SK-N-SH treated with all-trans-retinoic acid at 6 μM for 48 hours (cell line): ENCODE measurements at regions not wholly inside any gene's neighbourhood (a gene's known extent, or its start where the extent isn't known, plus 50 kb on each side); places are given as distances from the start of the nearest gene placed in this dataset.

Experiments
- ARNTL ChIP-seq: fragments of 450-650 bp; formaldehyde crosslinking; IDR thresholded peaks from 2 replicates; pipeline ENCODE4 v1.5.0; 2020; ENCODE audit warnings: low read depth, mild to moderate bottlenecking, moderate library complexity, borderline replicate concordance
- BACH2 ChIP-seq: fragments of 250-450 bp; sonication (Bioruptor Pico); IDR thresholded peaks from 2 replicates; pipeline ENCODE4 v1.9.0; 2021; ENCODE audit warnings: mild to moderate bottlenecking, borderline replicate concordance
- PATZ1 ChIP-seq: fragments of 250-450 bp; sonication (Bioruptor Pico); IDR thresholded peaks from 2 replicates; pipeline ENCODE4 v1.8.0; 2020; ENCODE audit warnings: mild to moderate bottlenecking, moderate library complexity, borderline replicate concordance
- PPARA ChIP-seq: fragments of 250-450 bp; sonication (Bioruptor Pico); IDR thresholded peaks from 2 replicates; pipeline ENCODE4 v1.5.0; 2020; ENCODE audit warnings: mild to moderate bottlenecking, borderline replicate concordance
- RARB ChIP-seq: fragments of 250-450 bp; sonication (Bioruptor Pico); IDR thresholded peaks from 2 replicates; pipeline ENCODE4 v1.8.0; 2021; ENCODE audit warnings: mild to moderate bottlenecking, moderate library complexity
- ZC3H10 ChIP-seq: fragments of 250-450 bp; sonication (Bioruptor Pico); IDR thresholded peaks from 2 replicates; pipeline ENCODE4 v1.5.1; 2021; ENCODE audit warnings: mild to moderate bottlenecking, moderate library complexity
- ZFP3 ChIP-seq: fragments of 250-450 bp; sonication (Bioruptor Pico); IDR thresholded peaks from 2 replicates; pipeline ENCODE4 v1.5.0; 2020; ENCODE audit warnings: mild to moderate bottlenecking, moderate library complexity
- TF ChIP-seq, protein P1 (sequence below): fragments of 250-450 bp; sonication (Bioruptor Pico); IDR thresholded peaks from 2 replicates; pipeline ENCODE4 v1.5.1; 2021; ENCODE audit warnings: mild to moderate bottlenecking, moderate library complexity

DNA sequence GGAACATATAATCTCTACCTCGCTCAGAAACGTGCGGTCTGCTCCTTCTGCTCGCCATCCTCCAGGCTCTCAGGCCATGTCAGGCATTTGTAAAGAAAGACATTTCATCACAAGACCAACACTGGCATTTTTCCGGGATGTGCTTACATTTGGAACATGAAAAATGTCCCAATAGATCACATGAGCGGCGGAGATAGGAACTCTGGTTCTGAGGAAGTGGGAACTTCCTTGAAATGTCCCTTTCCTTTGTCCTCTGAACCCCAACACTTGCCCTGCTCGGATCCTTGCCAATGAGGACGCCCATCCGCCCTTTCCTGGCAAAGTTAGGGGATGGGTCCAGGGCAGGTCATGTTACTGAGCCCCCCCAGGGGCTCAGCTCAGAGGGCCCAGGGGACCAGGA is 130.5 kb downstream of the MAF start:
- no peak for TF ChIP-seq PATZ1
- TF ChIP-seq PPARA (CRISPR knock-in tag) = no peak
- no peak for TF ChIP-seq RARB (CRISPR knock-in tag)
- TF ChIP-seq, protein P1, sequence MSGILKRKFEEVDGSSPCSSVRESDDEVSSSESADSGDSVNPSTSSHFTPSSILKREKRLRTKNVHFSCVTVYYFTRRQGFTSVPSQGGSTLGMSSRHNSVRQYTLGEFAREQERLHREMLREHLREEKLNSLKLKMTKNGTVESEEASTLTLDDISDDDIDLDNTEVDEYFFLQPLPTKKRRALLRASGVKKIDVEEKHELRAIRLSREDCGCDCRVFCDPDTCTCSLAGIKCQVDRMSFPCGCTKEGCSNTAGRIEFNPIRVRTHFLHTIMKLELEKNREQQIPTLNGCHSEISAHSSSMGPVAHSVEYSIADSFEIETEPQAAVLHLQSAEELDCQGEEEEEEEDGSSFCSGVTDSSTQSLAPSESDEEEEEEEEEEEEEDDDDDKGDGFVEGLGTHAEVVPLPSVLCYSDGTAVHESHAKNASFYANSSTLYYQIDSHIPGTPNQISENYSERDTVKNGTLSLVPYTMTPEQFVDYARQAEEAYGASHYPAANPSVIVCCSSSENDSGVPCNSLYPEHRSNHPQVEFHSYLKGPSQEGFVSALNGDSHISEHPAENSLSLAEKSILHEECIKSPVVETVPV (CRISPR knock-in tag) = no peak
- no peak for TF ChIP-seq BACH2
- no peak for TF ChIP-seq ARNTL (CRISPR knock-in tag)
- TF ChIP-seq ZC3H10 = no peak
- no peak for TF ChIP-seq ZFP3
